GM18505 (cell line): ENCODE measurements at regions not wholly inside any gene's neighbourhood (a gene's known extent, or its start where the extent isn't known, plus 50 kb on each side); places are given as distances from the start of the nearest gene placed in this dataset.

Experiments
- ATAC-seq: cut with Tn5 transposase; IDR thresholded peaks from one replicate; pipeline ENCODE4 v1.9.1; 2021; ENCODE audit not compliant: unreplicated experiment
- POLR2A ChIP-seq: IDR thresholded peaks from 4 replicates; pipeline ENCODE4 v1.6.1; 2011; ENCODE audit warnings: borderline replicate concordance; ENCODE audit not compliant: insufficient read depth, insufficient read length; ENCODE audit errors: extremely low read depth

DNA sequence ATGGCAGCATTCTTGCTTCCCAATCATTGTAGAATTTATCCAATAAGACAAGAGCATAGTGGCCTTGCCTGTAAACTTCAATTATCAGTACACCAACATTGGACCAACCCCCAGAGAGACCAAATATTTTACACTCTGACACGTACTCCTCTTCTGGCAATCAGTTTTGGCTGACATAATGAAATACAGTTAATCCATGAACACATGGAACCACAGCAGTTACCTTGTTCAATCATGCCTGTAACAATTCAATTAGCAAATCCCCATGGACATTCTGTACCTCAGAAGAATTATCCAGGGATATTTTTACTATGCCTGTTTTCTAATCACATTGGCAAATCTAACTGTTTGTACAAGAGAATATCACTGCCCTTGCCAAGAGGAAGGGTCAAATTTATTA is 2162.0 kb downstream of the MRPL39 start:
- TF ChIP-seq POLR2A: no peak
- no peak for ATAC-seq

DNA sequence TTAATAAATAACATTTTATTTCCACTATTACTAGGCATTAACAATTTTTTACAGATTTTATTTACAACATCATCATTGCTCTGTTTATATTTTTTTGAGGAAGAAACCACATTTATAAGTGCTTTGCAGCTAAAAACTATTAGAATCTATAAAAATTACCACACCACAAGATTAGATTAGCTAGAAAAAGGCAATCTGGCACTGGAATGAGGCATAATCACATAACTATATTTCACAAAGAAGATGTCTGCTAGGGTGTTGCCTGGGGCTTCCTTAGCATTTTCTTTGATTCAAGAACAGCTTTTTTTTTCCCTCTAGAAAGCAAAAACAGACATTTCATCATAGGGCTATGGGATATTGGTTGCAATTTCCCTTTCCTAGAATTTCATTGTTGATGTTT is 2169.2 kb downstream of the MRPL39 start:
- no peak for ATAC-seq
- TF ChIP-seq POLR2A: no peak

DNA sequence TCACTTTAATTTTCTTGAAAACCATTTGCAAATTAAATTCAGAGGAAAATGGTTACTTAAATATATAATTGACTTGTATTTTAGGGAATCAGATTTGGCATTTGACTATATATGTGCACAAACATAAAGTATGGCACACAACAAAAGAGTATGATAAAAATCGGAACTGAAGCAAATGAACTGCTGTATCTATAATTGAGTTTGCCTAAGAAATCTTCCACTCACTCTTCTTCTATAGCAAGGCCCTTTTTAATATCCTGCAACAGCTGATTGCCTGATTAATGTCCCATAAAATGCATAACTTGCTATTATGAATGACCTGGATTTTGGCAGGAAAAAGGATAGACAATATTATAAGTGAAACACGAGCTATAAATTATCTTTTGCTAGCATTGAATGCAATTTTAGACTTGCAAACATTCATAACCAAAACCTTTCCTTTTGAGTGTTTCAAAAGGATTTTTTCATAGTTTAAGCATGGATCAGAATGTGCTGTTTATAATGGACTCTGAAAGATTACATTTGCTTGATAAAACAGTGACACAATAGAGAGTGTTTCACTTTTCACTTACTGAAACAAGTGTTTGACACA is 2204.3 kb downstream of the MRPL39 start:
- no peak for ATAC-seq
- TF ChIP-seq POLR2A: no peak

DNA sequence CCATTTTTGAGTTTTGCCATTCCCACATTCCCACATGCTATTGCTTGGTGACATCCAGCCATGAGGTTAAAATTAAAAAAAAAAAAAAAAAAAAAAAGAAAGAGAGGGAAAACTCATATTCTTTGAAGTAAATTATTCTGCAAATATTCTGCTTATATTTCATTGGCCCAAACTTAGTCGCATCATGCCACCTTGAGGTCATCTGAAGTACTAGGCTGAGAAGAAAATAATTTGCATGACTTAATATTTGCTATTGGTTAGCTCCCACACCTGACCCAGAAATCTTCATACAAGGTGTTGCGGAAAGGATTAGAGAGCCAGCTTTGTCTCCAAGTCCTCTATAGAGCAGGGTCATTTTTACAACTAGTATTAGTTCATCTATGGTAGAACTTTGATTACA is 2206.0 kb downstream of the MRPL39 start:
- peak; percentile 58 for ATAC-seq

DNA sequence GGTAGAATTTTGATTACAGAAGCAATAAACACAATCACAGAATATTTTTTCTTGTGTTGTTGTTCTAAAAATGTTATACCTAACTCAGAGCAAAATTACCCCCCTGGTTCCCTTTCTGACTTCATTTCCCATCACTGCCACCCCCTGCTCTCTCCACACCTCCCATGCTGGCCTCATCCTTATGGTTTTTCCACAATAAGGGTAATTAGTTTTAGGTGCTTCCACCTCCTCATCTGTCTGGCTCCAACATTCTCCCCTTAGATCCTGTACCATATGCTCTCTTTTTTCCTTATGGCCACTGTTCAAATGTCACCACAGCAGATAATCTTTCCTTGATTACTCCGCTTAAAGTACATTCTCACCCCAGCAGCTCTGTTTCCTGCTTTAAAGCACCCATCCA is 2208.6 kb downstream of the MRPL39 start:
- no peak for TF ChIP-seq POLR2A
- no peak for ATAC-seq

More for the DNA sequence above, 2206.0 kb downstream of the MRPL39 start:
- TF ChIP-seq POLR2A: no peak

DNA sequence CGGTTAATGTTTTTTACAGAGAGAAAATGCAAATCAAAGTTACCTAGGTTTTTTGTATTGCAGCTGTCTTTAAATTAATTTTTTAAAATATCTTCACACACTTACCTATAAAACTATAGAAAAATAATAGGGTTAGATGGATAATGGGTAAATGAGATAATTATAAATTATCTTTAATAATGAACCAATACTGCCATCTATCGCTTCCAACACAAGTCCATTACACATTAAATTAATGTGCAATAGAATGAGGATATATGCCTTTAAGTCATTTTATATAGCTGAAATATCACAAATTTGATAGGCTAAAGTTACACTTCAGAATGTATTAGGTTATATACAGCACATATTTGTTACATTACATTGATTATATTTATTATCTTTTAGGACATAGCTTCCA is 2212.8 kb downstream of the MRPL39 start:
- no peak for TF ChIP-seq POLR2A
- no peak for ATAC-seq

DNA sequence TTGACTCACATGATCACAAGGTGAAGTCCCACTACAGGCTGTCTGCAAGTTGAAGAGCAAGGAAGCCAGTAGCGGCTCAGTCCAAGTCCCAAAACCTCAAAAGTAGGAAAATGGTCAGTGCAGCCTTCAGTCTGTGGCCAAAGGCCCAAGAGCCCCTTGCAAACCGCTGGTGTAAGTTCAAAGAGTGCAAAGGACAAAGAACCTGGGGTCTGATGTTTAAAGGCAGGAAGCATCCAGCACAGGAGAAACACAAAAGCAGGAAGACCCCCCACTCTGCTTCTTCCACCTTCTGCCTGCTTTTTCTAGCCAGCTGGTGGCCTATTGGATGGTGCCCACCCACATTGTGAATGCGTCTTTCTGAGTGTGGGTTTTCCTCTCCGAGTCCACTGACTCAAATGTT is 2222.6 kb downstream of the MRPL39 start:
- no peak for ATAC-seq

DNA sequence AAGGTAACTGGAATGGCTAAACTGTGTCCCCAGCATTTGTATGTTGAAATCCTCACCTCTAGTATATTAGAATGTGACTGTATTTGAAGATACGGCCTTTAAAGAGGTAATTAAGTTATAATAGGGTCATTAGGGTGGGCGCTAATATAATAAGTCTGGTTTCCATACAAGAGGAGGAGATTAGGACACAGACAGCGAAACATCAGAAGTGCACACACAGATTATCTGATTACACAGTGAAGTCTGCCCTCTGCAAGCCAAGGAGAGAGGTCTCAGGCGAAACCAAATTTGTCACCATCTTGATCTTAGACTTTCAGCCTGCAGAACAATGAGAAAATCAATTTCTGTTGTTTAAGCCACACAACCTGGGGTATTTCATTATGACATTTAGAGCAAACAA is 2233.1 kb downstream of the MRPL39 start:
- TF ChIP-seq POLR2A: no peak
- no peak for ATAC-seq

More for the DNA sequence above, 2222.6 kb downstream of the MRPL39 start:
- TF ChIP-seq POLR2A: no peak

DNA sequence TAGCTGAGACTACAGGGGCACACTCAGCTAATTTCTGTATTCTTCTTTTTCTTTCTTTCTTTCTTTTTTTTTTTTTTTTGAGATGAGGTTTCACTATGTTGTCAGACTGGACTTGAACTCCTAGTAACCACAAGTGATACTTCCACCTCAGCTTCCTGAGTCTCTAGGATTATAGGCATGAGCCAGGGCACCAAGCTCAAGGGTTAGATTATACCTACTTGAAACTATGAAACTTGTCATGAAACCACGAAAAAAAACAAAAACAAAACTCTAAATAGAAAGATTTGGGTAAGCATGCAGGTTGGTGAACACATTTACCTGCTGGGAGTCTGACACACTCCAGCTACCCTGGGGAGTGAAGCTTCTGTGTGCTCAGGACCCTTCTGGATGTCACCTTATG is 2250.4 kb downstream of the MRPL39 start:
- no peak for ATAC-seq
- no peak for TF ChIP-seq POLR2A

DNA sequence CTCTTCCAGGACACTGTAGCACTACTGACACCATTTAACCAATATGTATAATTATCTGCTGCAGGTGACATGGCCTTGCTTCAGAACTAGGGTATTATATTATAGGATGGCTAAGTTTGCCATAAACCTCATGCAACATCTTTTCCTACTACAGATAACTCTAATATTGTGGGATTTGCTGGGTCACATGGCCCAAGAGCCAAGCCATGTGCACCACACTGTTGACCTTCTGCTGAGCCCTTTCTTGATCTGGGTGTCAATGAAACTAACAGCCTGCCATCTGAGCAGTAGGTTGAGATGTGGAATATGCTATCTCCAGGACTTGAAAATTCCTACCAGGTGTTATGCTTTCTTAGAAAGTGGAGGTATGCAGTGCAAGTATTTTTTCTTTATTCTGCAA is 2291.1 kb downstream of the MRPL39 start:
- no peak for TF ChIP-seq POLR2A
- no peak for ATAC-seq

DNA sequence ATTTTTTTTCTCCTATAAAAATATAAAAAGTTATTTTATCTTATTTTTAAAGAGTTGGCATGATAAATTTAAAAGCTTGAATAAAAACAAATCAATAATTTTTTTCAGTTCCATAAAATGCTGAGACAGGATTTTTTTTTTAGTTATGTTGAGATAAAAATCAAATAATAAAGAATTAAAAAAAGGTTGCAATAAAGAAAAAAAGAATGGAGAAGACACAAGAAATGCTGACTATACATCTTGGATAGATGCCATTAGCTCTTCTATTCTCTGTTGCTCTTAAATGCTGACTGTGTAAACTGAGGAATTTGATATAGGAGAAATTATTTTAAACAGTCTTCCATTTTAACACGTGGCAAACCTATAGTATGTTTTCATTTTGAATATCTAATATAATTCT is 2298.5 kb downstream of the MRPL39 start:
- TF ChIP-seq POLR2A: no peak
- ATAC-seq: no peak

DNA sequence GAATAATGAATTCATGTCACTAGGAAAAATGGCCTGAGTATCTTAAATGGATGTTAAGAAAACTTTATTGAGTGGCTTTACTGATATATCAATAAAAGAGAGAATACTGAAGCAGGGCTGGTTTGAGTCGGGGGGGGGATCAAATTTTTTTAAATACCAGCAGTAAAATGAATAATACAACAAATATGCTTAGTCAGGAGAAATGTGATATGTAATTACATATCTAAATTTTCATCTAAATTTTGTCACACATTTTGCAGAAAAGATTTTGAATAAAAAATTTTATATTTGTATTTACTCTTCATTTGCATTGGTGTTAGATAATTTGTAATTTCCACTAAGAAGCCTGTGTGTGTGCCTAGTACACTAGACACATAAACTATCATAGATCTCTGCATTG is 2300.2 kb downstream of the MRPL39 start:
- no peak for ATAC-seq
- TF ChIP-seq POLR2A: no peak

DNA sequence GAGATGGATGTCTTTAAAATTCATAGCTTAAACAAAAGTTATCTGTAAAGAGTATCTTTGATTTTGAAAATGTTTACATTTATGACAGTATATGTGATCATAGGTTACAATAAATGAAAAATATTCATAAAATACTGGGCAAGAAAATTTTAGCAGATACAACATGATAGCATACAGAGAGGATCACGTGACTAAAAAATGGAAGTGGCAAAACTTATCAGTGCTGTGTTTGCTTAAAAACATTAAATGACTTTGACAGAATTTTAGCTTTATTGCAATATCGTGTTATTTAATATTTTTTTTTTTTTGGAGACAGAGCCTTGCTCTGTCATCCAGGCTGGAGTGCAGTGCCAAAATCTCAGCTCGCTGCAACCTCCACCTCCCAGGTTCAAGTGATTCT is 2294.1 kb downstream of the NCAM2 start:
- ATAC-seq: no peak
- no peak for TF ChIP-seq POLR2A

DNA sequence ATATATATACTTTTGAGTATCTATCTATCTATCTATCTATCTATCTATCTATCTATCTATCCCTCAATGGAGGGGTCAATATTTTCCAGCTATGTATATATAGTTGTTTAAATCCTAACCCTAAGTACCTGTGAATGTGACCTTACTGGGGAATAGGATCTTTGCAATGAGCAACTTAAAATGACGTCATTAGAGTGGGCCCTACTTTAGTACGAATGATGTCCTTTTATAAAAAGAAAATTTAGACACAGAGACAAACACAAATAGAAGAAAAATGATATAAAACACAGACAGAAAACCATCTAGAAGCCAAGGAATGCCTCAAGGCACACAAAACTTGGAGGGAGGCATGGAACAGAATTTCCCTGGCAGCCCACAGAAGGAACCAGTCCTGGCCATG is 2283.7 kb downstream of the NCAM2 start:
- no peak for ATAC-seq
- no peak for TF ChIP-seq POLR2A

DNA sequence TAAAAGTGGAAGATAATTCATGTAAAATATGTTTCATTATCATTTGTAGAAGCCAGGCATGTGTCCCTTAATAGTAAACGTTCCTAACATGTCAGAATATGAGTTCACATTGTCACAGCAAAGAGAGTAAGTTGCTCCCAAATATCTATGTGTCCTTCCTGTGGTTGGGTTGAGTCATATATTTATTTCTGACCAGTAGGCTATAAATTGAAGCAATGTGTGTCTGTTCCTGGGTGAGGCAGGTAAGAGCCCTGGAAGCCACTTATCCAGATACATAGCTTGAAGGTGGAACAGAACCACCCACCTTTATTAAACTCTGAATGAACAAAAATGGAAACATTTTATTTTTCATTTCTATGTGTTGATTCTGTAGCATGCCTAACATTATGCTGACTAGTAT is 2251.6 kb downstream of the NCAM2 start:
- no peak for TF ChIP-seq POLR2A
- no peak for ATAC-seq
